ENCODE measurements at regions not wholly inside any gene's neighbourhood (a gene's known extent, or its start where the extent isn't known, plus 50 kb on each side); places are given as distances from the start of the nearest gene placed in this dataset.
A peak's percentile ranks its signal among the peaks of the same experiment; 100 is the strongest.

GRCh38 chr6:169858293-169858934, 107.0 kb downstream of the ERMARD start:
- Histone ChIP-seq H3K23ac (ENCODE audit: insufficient read length) (no peak overlapping the region), H3K27me3 (replicated peaks in 1 of 4; ENCODE audit: control insufficient read depth in 3 of 4, extremely low read depth in 1 of 4, insufficient read depth in 3 of 4, low read length in 3 of 4) (no peaks in the 10 kb centered on the region), H3K27ac (ENCODE audit: low read depth, low read length) (no peak overlapping the region), H4K5ac (ENCODE audit: insufficient read length, low read depth, low read length) (no peak overlapping the region), H3K4me3 (ENCODE audit: extremely low read depth in 1 of 4, insufficient read depth in 2 of 4, low read depth in 3 of 4, low read length in 4 of 4) (no peak overlapping the region), H3K4ac (replicated peaks; ENCODE audit: insufficient read length, low read depth, low read length) (no peak overlapping the region), H2BK12ac (ENCODE audit: low read depth, low read length) (no peak overlapping the region), H2BK15ac (ENCODE audit: low read length) (no peak overlapping the region), H3K9me3 (ENCODE audit: insufficient read depth in 2 of 2, low read depth in 1 of 2, low read length in 1 of 2) (peaks cover 11 to 32% of the 10 kb centered on the region in 2 experiments; a peak in 3 of 4 replicates), H3K4me2 (ENCODE audit: insufficient read depth in 1 of 2, low read depth in 2 of 2, low read length in 2 of 2) (no peak overlapping the region), H3K14ac (ENCODE audit: insufficient read length) (no peak overlapping the region), H4K91ac (replicated peaks; ENCODE audit: insufficient read length, low read length) (no peak overlapping the region), H2BK20ac (ENCODE audit: low read length) (no peak overlapping the region), H2BK120ac (replicated peaks; ENCODE audit: low read depth, low read length) (no peak overlapping the region), H3K79me2 (ENCODE audit: control insufficient read depth in 1 of 2, insufficient read depth in 2 of 2, low read length in 2 of 2) (no peaks in the 10 kb centered on the region), H3K18ac (ENCODE audit: extremely low read depth, low read length) (no peak overlapping the region), H3K36me3 (ENCODE audit: control insufficient read depth in 2 of 4, insufficient read depth in 4 of 4, low read length in 3 of 4) (no peaks in the 10 kb centered on the region; a peak in 1 of 8 replicates), H3K56ac (replicated peaks; ENCODE audit: insufficient read length, low read depth, low read length) (no peak overlapping the region), H3K23me2 (ENCODE audit: low read depth, low read length) (peaks cover 1% of the 10 kb centered on the region; the same call in 1 of the 2 replicates), H4K8ac (ENCODE audit: extremely low read depth, insufficient read depth, low read length) (no peak overlapping the region; the same call in 1 of the 2 replicates), H3K9ac (replicated peaks in 1 of 4; ENCODE audit: extremely low read depth in 1 of 4, low read depth in 3 of 4, low read length in 3 of 4) (no peak overlapping the region), H2AK5ac (ENCODE audit: low read depth, low read length) (no peak overlapping the region), H2BK5ac (ENCODE audit: low read depth, low read length) (no peak overlapping the region), H3K79me1 (ENCODE audit: low read depth, low read length) (0 out of 2 replicates have a peak, but pooled peaks cover 2% of the 10 kb centered on the region), H4K20me1 (replicated peaks in 1 of 2; ENCODE audit: control insufficient read depth in 1 of 2, insufficient read depth in 2 of 2, low read length in 2 of 2) (no peaks in the 10 kb centered on the region), H2AFZ (ENCODE audit: low read length) (no peak overlapping the region), H3K4me1 (replicated peaks in 1 of 4; ENCODE audit: control insufficient read depth in 3 of 4, insufficient read depth in 4 of 4, low read length in 3 of 4) (no peaks in the 10 kb centered on the region; a peak in 1 of 7 replicates)
- DNase-seq (ENCODE audit: low read depth in 1 of 2, low spot score in 2 of 2) (peak in 1 of 2 experiments; percentile 30), FAIRE-seq (no peak)
- TF ChIP-seq RFX5 (IDR thresholded peaks at IDR 0.05; ENCODE audit: borderline replicate concordance, low read depth, low read length) (no peak), JUN (IDR thresholded peaks at IDR 0.05; ENCODE audit: low read depth, low read length) (no peak), TBP (IDR thresholded peaks at IDR 0.05; ENCODE audit: low read depth, low read length) (no peak), SP2 (IDR thresholded peaks at IDR 0.05; ENCODE audit: low read length) (no peak), GTF2F1 (IDR thresholded peaks at IDR 0.05; ENCODE audit: borderline replicate concordance, low read depth, low read length) (no peak), POLR2AphosphoS5 (IDR thresholded peaks at IDR 0.05; ENCODE audit: low read depth, low read length) (no peak), CHD1 (IDR thresholded peaks at IDR 0.05; ENCODE audit: low read depth, low read length) (no peak), ATF2 (IDR thresholded peaks at IDR 0.05; ENCODE audit: low read length) (no peak), TEAD4 (IDR thresholded peaks at IDR 0.05; ENCODE audit: low read depth, low read length) (no peak)
- POLR2A ChIA-PET (ENCODE audit: partially characterized antibody), result interaction anchor here (1.5 kb wide), 1 partner anchor 10 kb away, joined by 3 read pairs; no protein-coding TSS in a partner anchor
- CTCF ChIA-PET (ENCODE audit: partially characterized antibody), result interaction anchor here (0.9 to 1.4 kb wide), 3 partner anchors 27 to 672 kb away, joined by 3 to 8 read pairs (median 4); no protein-coding TSS in a partner anchor
- 95% methylated on average over 17 of the region's 17 CpGs; no CpG with 5 or more reads in 1 of the 2 experiments for WGBS, 2 experiments (ENCODE audit: extremely low coverage in 1 of 2, insufficient coverage in 1 of 2, insufficient read length in 1 of 2, insufficient replicate concordance in 2 of 2, low coverage in 1 of 2, low lambda C conversion rate in 2 of 2, missing lambda C conversion rate in 1 of 2)

Data from H1 (cell line).